ENCODE measurements at regions not wholly inside any gene's neighbourhood (a gene's known extent, or its start where the extent isn't known, plus 50 kb on each side); places are given as distances from the start of the nearest gene placed in this dataset.

- TF ChIP-seq YY1 (IDR thresholded peaks at IDR 0.05; ENCODE audit: low read depth) (no peak), CREB1 (IDR thresholded peaks at IDR 0.05; ENCODE audit: low read depth) (no peak), TEAD4 (IDR thresholded peaks at IDR 0.05) (no peak), RAD21 (IDR thresholded peaks at IDR 0.05; ENCODE audit: low read depth) (no peak), ZBTB7A (IDR thresholded peaks at IDR 0.05; ENCODE audit: low read depth) (no peak), CEBPB (IDR thresholded peaks at IDR 0.05) (no peak)
Measured at GRCh38 chr16:60727851-60728250, 1308.4 kb downstream of the CDH8 start.

- TF ChIP-seq FOXM1 (IDR thresholded peaks at IDR 0.05; ENCODE audit: borderline replicate concordance, low read depth) (no peak), ZBTB7A (IDR thresholded peaks at IDR 0.05; ENCODE audit: low read depth) (no peak), CREB1 (IDR thresholded peaks at IDR 0.05; ENCODE audit: low read depth) (no peak), MAX (IDR thresholded peaks at IDR 0.05) (no peak), EGR1 (IDR thresholded peaks at IDR 0.05) (no peak), EP300 (IDR thresholded peaks at IDR 0.05; ENCODE audit: borderline replicate concordance) (no peak), TEAD4 (IDR thresholded peaks at IDR 0.05) (no peak), USF1 (IDR thresholded peaks at IDR 0.05) (no peak), YY1 (IDR thresholded peaks at IDR 0.05; ENCODE audit: low read depth) (no peak), TCF12 (IDR thresholded peaks at IDR 0.05; ENCODE audit: low read depth) (no peak), CEBPB (IDR thresholded peaks at IDR 0.05) (no peak)
Measured at GRCh38 chr16:60720060-60720459, 1316.2 kb downstream of the CDH8 start.

- no peak for TF ChIP-seq MAX (IDR thresholded peaks at IDR 0.05)
Measured at GRCh38 chr16:60717808-60718207, 1318.4 kb downstream of the CDH8 start.

GRCh38 chr16:60712144-60712543 lies 1324.1 kb downstream of the CDH8 start:
- TF ChIP-seq TAF1 (IDR thresholded peaks at IDR 0.05; ENCODE audit: low read depth) (no peak), CREB1 (IDR thresholded peaks at IDR 0.05; ENCODE audit: low read depth) (no peak), FOXM1 (IDR thresholded peaks at IDR 0.05; ENCODE audit: borderline replicate concordance, low read depth) (no peak), ZBTB7A (IDR thresholded peaks at IDR 0.05; ENCODE audit: low read depth) (no peak), TCF12 (IDR thresholded peaks at IDR 0.05; ENCODE audit: low read depth) (no peak), USF1 (IDR thresholded peaks at IDR 0.05) (no peak), REST (IDR thresholded peaks at IDR 0.05; ENCODE audit: low read depth) (no peak), RAD21 (IDR thresholded peaks at IDR 0.05; ENCODE audit: low read depth) (no peak), EP300 (IDR thresholded peaks at IDR 0.05; ENCODE audit: borderline replicate concordance) (no peak), YY1 (IDR thresholded peaks at IDR 0.05; ENCODE audit: low read depth) (no peak), NFIC (IDR thresholded peaks at IDR 0.05) (no peak), EGR1 (IDR thresholded peaks at IDR 0.05) (no peak), CEBPB (IDR thresholded peaks at IDR 0.05) (no peak), MAX (IDR thresholded peaks at IDR 0.05) (no peak), TEAD4 (IDR thresholded peaks at IDR 0.05) (no peak)

GRCh38 chr16:60704726-60705125 lies 1331.5 kb downstream of the CDH8 start:
- TF ChIP-seq EP300 (IDR thresholded peaks at IDR 0.05; ENCODE audit: borderline replicate concordance) (no peak), RAD21 (IDR thresholded peaks at IDR 0.05; ENCODE audit: low read depth) (no peak), TCF12 (IDR thresholded peaks at IDR 0.05; ENCODE audit: low read depth) (no peak), MAX (IDR thresholded peaks at IDR 0.05) (no peak), NFIC (IDR thresholded peaks at IDR 0.05) (no peak), TAF1 (IDR thresholded peaks at IDR 0.05; ENCODE audit: low read depth) (no peak), REST (IDR thresholded peaks at IDR 0.05; ENCODE audit: low read depth) (no peak), YY1 (IDR thresholded peaks at IDR 0.05; ENCODE audit: low read depth) (no peak), EGR1 (IDR thresholded peaks at IDR 0.05) (no peak), USF1 (IDR thresholded peaks at IDR 0.05) (no peak)

GRCh38 chr16:60703096-60703495 lies 1333.1 kb downstream of the CDH8 start:
- TF ChIP-seq CREB1 (IDR thresholded peaks at IDR 0.05; ENCODE audit: low read depth) (no peak), NFIC (IDR thresholded peaks at IDR 0.05) (no peak)
